Adipose tissue (tissue), 3 donors: ENCODE measurements at regions not wholly inside any gene's neighbourhood (a gene's known extent, or its start where the extent isn't known, plus 50 kb on each side); places are given as distances from the start of the nearest gene placed in this dataset.

ENCODE experiments used
- H3K27ac ChIP-seq: one replicate; pipeline ENCODE4 v1.5.1; 2013; ENCODE audit warnings: low read depth, low read length
- WGBS, 3 donors: extraction: QIAGEN DNeasy Blood & Tissue Kit; methylation state at CpG; one replicate each; pipeline ENCODE4 v1.1.7; 2013; 5-methylcytosine and 5-hydroxymethylcytosine counted together
- donor health status: healthy with polysubstance abuse.
- donor health status: Bipolar disorder and iron deficiency.
- donor health status: healthy.

GRCh38 chr18:56351911-56352500 is 286.4 kb downstream of the TXNL1 start:
- H3K27ac ChIP-seq = no peak overlapping the region
- 70 to 87% (median 82%) methylated on average over 6 of the region's 6 CpGs for WGBS, 3 donors

- H3K27ac ChIP-seq = no peak overlapping the region
- WGBS, 3 donors = 70 to 88% (median 76%) methylated on average over 4 of the region's 4 CpGs
These were observed 300.9 kb downstream of the TXNL1 start for GRCh38 chr18:56337507-56337906.

- WGBS, 3 donors = 81 to 88% (median 87%) methylated on average over 2 of the region's 2 CpGs
- no peak overlapping the region for H3K27ac ChIP-seq
These were observed 304.6 kb downstream of the TXNL1 start for GRCh38 chr18:56333839-56334238.

GRCh38 chr18:56333146-56333545 is 305.2 kb downstream of the TXNL1 start:
- no peak overlapping the region for H3K27ac ChIP-seq
- WGBS, 3 donors = 90 to 94% (median 94%) methylated on average over 4 of the region's 4 CpGs

GRCh38 chr18:56332371-56332770 is 306.0 kb downstream of the TXNL1 start:
- WGBS, 3 donors = 87 to 90% (median 88%) methylated on average over 4 of the region's 4 CpGs
- H3K27ac ChIP-seq = no peak overlapping the region

- WGBS, 3 donors = 42 to 67% (median 53%) methylated on average over 9 of the region's 9 CpGs
- H3K27ac ChIP-seq = no peak overlapping the region
These were observed 307.9 kb downstream of the TXNL1 start for GRCh38 chr18:56330366-56331110.

- 84 to 93% (median 89%) methylated on average over 1 of the region's 1 CpG for WGBS, 3 donors
- H3K27ac ChIP-seq = no peak overlapping the region
These were observed 308.9 kb downstream of the TXNL1 start for GRCh38 chr18:56329536-56329935.

GRCh38 chr18:56327191-56327885 is 311.1 kb downstream of the TXNL1 start:
- H3K27ac ChIP-seq = no peak overlapping the region
- WGBS, 3 donors = 56 to 66% (median 56%) methylated on average over 7 of the region's 7 CpGs

- WGBS, 3 donors = 55 to 88% (median 87%) methylated on average over 3 of the region's 3 CpGs
These were observed 311.9 kb downstream of the TXNL1 start for GRCh38 chr18:56326336-56327072.

GRCh38 chr18:56323673-56324072 is 314.7 kb downstream of the TXNL1 start:
- WGBS, 3 donors = 66 to 87% (median 67%) methylated on average over 4 of the region's 4 CpGs
- H3K27ac ChIP-seq = no peak overlapping the region

More at GRCh38 chr18:56326336-56327072, 311.9 kb downstream of the TXNL1 start:
- no peak overlapping the region for H3K27ac ChIP-seq

- WGBS, 3 donors = 80 to 90% (median 84%) methylated on average over 9 of the region's 9 CpGs
- H3K27ac ChIP-seq = no peak overlapping the region
These were observed 316.0 kb downstream of the TXNL1 start for GRCh38 chr18:56322406-56322805.

- 32 to 55% (median 43%) methylated on average over 8 of the region's 8 CpGs for WGBS, 3 donors
- no peak overlapping the region for H3K27ac ChIP-seq
These were observed 316.9 kb downstream of the TXNL1 start for GRCh38 chr18:56321470-56321869.

GRCh38 chr18:56319953-56320352 is 318.4 kb downstream of the TXNL1 start:
- no peak overlapping the region for H3K27ac ChIP-seq
- WGBS, 3 donors = 89 to 93% (median 91%) methylated on average over 3 of the region's 3 CpGs

GRCh38 chr18:56316727-56317126 is 321.7 kb downstream of the TXNL1 start:
- H3K27ac ChIP-seq = no peak overlapping the region
- 81 to 99% (median 89%) methylated on average over 2 of the region's 2 CpGs for WGBS, 3 donors

GRCh38 chr18:56315363-56315762 is 323.0 kb downstream of the TXNL1 start:
- WGBS, 3 donors = 78 to 88% (median 79%) methylated on average over 1 of the region's 1 CpG
- H3K27ac ChIP-seq = no peak overlapping the region

- H3K27ac ChIP-seq = no peak overlapping the region
- 41 to 57% (median 43%) methylated on average over 1 of the region's 1 CpG for WGBS, 3 donors
These were observed 324.0 kb downstream of the TXNL1 start for GRCh38 chr18:56314396-56314795.

GRCh38 chr18:56312551-56313335 is 325.6 kb downstream of the TXNL1 start:
- H3K27ac ChIP-seq = no peak overlapping the region
- WGBS, 3 donors = 80 to 92% (median 85%) methylated on average over 5 of the region's 5 CpGs

GRCh38 chr18:56309104-56309503 is 329.3 kb downstream of the TXNL1 start:
- no peak overlapping the region for H3K27ac ChIP-seq
- 37 to 79% (median 40%) methylated on average over 2 of the region's 2 CpGs for WGBS, 3 donors
